ENCODE measurements at regions not wholly inside any gene's neighbourhood (a gene's known extent, or its start where the extent isn't known, plus 50 kb on each side); places are given as distances from the start of the nearest gene placed in this dataset.

DNA sequence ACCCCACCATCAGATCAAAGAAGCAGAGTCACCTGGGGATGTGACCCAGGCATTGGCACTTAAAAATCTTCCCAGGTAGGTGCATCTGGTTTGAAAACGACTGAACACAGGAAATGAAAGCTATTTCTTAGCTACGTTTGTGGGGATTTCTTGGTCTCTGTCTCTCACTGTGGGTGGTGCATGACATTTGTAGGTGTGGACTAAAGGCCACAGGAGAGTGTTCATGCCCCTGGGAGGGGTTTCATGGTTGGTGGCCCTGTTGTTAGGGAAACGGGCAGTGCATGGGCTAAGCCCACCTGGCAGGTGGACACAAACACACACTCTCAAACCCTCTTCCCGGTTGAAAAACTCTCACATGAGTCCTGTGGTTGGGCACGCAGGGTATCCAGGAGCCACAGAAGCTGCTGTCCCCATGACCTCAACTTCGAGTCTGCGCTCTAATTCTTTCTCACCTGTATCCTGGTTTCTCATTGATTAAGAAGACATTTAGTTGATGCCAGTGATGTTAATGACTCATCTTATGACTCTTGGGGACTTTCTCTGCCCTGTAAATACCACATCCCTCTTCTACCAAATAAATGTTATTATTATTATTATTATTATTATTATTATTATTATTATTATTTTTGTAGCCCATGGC is 119.4 kb downstream of the MRPS6 start:
- Histone ChIP-seq H3K36me3 (ENCODE audit: control insufficient read depth, insufficient read depth, low read length) (no peaks in the 10 kb centered on the region), H2AFZ (no peak overlapping the region), H3K4me1 (no peaks in the 10 kb centered on the region), H3K79me2 (no peaks in the 10 kb centered on the region), H3K4me3 (ENCODE audit: low read depth, low read length) (no peak overlapping the region), H3K27me3 (ENCODE audit: control insufficient read depth, insufficient read depth, low read length) (no peaks in the 10 kb centered on the region), H3K4me2 (ENCODE audit: low read length) (no peak overlapping the region), H3K27ac (no peak overlapping the region), H3K9ac (no peak overlapping the region), H3K9me3 (ENCODE audit: control insufficient read depth, low read length) (no peaks in the 10 kb centered on the region)
- TF ChIP-seq, protein P1, sequence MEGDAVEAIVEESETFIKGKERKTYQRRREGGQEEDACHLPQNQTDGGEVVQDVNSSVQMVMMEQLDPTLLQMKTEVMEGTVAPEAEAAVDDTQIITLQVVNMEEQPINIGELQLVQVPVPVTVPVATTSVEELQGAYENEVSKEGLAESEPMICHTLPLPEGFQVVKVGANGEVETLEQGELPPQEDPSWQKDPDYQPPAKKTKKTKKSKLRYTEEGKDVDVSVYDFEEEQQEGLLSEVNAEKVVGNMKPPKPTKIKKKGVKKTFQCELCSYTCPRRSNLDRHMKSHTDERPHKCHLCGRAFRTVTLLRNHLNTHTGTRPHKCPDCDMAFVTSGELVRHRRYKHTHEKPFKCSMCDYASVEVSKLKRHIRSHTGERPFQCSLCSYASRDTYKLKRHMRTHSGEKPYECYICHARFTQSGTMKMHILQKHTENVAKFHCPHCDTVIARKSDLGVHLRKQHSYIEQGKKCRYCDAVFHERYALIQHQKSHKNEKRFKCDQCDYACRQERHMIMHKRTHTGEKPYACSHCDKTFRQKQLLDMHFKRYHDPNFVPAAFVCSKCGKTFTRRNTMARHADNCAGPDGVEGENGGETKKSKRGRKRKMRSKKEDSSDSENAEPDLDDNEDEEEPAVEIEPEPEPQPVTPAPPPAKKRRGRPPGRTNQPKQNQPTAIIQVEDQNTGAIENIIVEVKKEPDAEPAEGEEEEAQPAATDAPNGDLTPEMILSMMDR (IDR thresholded peaks at IDR 0.05) = no peak

DNA sequence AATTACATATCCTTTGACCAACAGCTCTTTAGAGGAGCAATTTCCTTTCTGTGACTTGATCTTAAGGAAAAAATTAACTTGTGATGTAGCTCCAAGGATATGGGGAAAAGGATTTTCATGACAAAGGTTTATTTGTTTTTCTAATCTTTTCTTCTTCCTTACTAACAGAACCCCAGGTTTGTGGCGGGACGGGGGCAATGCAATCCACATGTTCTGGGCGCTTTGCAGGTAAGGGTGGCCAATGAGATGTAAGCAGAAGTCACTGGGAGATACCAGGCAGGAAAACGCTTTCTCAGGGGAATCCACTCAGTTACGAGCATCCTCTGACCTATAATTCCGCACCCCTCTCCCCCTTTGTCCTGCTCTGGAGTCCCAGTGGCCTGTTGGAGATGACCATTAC is 122.0 kb downstream of the MRPS6 start:
- H3K79me2 ChIP-seq = no peaks in the 10 kb centered on the region
- H3K4me3 ChIP-seq (ENCODE audit: low read depth, low read length) = no peak overlapping the region
- TF ChIP-seq, protein P1 (IDR thresholded peaks at IDR 0.05) = no peak
- H3K9ac ChIP-seq = no peak overlapping the region
- no peak overlapping the region for H2AFZ ChIP-seq
- H3K4me1 ChIP-seq = no peaks in the 10 kb centered on the region
- no peaks in the 10 kb centered on the region for H3K36me3 ChIP-seq (ENCODE audit: control insufficient read depth, insufficient read depth, low read length)
- no peaks in the 10 kb centered on the region for H3K27me3 ChIP-seq (ENCODE audit: control insufficient read depth, insufficient read depth, low read length)
- no peak overlapping the region for H3K4me2 ChIP-seq (ENCODE audit: low read length)
- no peaks in the 10 kb centered on the region for H3K9me3 ChIP-seq (ENCODE audit: control insufficient read depth, low read length)
- H3K27ac ChIP-seq = no peak overlapping the region

DNA sequence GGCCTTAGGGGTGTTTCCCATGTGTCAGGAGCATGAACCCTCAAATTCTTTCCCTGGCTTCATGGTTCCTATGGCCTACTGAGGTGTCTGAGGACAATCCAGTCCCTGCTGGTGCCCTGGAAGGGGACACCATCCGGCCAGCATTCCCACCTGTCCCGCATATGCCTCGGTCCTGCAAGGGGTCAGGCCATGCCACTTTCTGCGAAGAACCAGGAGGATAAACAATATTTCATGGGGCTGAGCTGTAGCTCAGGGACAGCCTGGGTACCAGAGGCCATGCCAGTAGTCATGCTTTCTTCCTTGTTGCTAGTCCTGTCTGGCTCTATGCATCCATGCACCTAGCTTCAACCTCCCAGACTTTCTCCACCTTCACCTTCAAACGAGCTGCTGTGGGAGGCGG is 123.6 kb downstream of the MRPS6 start:
- H3K4me1 ChIP-seq = no peaks in the 10 kb centered on the region
- no peak overlapping the region for H3K4me3 ChIP-seq (ENCODE audit: low read depth, low read length)
- no peak overlapping the region for H3K9ac ChIP-seq
- H3K27me3 ChIP-seq (ENCODE audit: control insufficient read depth, insufficient read depth, low read length) = no peaks in the 10 kb centered on the region
- no peak overlapping the region for H2AFZ ChIP-seq
- no peak overlapping the region for H3K27ac ChIP-seq
- H3K36me3 ChIP-seq (ENCODE audit: control insufficient read depth, insufficient read depth, low read length) = no peaks in the 10 kb centered on the region
- TF ChIP-seq, protein P1 (IDR thresholded peaks at IDR 0.05) = no peak
- H3K79me2 ChIP-seq = no peaks in the 10 kb centered on the region
- H3K9me3 ChIP-seq (ENCODE audit: control insufficient read depth, low read length) = no peaks in the 10 kb centered on the region
- no peak overlapping the region for H3K4me2 ChIP-seq (ENCODE audit: low read length)

- Histone ChIP-seq H3K4me2 (ENCODE audit: low read length) (no peak overlapping the region), H3K27ac (no peak overlapping the region), H2AFZ (no peak overlapping the region), H3K9ac (no peak overlapping the region), H3K79me2 (no peaks in the 10 kb centered on the region), H3K4me1 (no peaks in the 10 kb centered on the region), H3K36me3 (ENCODE audit: control insufficient read depth, insufficient read depth, low read length) (no peaks in the 10 kb centered on the region), H3K4me3 (ENCODE audit: low read depth, low read length) (no peak overlapping the region), H3K27me3 (ENCODE audit: control insufficient read depth, insufficient read depth, low read length) (no peaks in the 10 kb centered on the region), H3K9me3 (ENCODE audit: control insufficient read depth, low read length) (no peaks in the 10 kb centered on the region)
- TF ChIP-seq, protein P1 (IDR thresholded peaks at IDR 0.05) = no peak
These were observed 124.2 kb downstream of the MRPS6 start for GRCh38 chr21:34197561-34197960.
